Cardiac muscle cell (in vitro differentiated cells and primary cell): ENCODE measurements at regions not wholly inside any gene's neighbourhood (a gene's known extent, or its start where the extent isn't known, plus 50 kb on each side); places are given as distances from the start of the nearest gene placed in this dataset.

ENCODE experiments used
- DNase-seq, 2 donors: peaks; one replicate each; pipeline versions ENCODE4 v3.0.0 to v3.0.0-alpha.2; 2010 to 2017; ENCODE audit warnings: low read depth in 1 of 2, low spot score in 1 of 2
- H3K27ac ChIP-seq: fragments of 200-600 bp; sonication (generic); 2 replicates; pipeline ENCODE4 v1.5.1; 2016
- H3K27me3 ChIP-seq: fragments of 200-600 bp; sonication (generic); 2 replicates; pipeline ENCODE4 v1.6.0; 2016; ENCODE audit warnings: control low read depth
- H3K36me3 ChIP-seq: fragments of 200-600 bp; sonication (generic); 2 replicates; pipeline ENCODE4 v1.5.1; 2016; ENCODE audit warnings: control low read depth
- H3K4me1 ChIP-seq: fragments of 200-600 bp; sonication (generic); 2 replicates; pipeline ENCODE4 v1.8.1; 2017; ENCODE audit warnings: low read depth, mild to moderate bottlenecking, mixed run types
- H3K4me3 ChIP-seq: fragments of 200-600 bp; sonication (generic); 2 replicates; pipeline ENCODE4 v1.5.1; 2016; ENCODE audit warnings: mild to moderate bottlenecking
- H3K9me3 ChIP-seq: fragments of 200-600 bp; sonication (generic); 2 replicates; pipeline ENCODE4 v1.5.1; 2017; ENCODE audit warnings: low read depth, mild to moderate bottlenecking, control low read depth
- CTCF ChIP-seq: IDR thresholded peaks from 2 replicates; pipeline ENCODE4 v1.5.1; 2012; ENCODE audit warnings: low read depth, mild to moderate bottlenecking, low read length

- TF ChIP-seq CTCF, result no peak
- no peaks in the 10 kb centered on the region for H3K36me3 ChIP-seq
- no peak for DNase-seq
- peaks cover 4% of the 10 kb centered on the region for H3K27me3 ChIP-seq
- no peaks in the 10 kb centered on the region for H3K9me3 ChIP-seq
- H3K4me1 ChIP-seq, result no peaks in the 10 kb centered on the region
- H3K4me3 ChIP-seq, result no peak overlapping the region
- no peak overlapping the region for H3K27ac ChIP-seq
Observed at GRCh38 chr18:73901151-73901550, 246.5 kb downstream of the FBXO15 start.

DNA sequence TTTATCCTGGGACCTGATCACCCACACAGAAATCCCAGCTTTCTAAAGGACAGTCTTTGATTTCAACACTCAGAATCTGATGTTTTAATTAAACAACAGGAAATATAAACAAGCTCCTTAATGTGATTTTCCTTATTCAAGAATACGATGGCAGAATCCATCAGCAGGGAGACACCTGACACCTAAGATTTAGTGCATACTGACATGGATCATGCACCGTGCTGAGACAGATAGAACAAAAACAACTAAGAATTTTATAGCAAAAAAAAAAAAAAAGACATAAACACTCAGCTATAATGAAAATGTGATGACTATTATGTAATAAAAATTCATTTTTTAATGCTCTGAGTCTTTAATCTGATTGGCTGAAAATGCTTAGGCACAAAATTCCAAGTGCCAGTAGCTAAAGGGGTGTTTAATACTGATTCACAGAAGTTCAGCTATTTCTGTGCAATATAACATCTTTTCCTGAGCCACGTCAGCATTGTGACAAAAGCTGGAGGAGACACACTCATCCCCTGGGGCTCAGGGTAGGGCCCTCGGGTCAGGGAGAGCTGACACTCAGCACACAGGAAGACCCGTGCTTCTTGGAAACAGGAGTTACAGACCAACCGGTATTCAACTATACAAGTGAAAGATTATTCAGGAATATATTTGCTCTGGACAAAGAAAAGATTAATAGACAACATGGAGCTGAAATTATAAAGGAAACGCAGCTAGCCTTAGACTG, 247.4 kb downstream of the FBXO15 start:
- H3K36me3 ChIP-seq, result no peaks in the 10 kb centered on the region
- H3K27ac ChIP-seq, result no peak overlapping the region
- DNase-seq, result no peak
- no peak for TF ChIP-seq CTCF
- no peaks in the 10 kb centered on the region for H3K4me1 ChIP-seq
- H3K9me3 ChIP-seq, result no peaks in the 10 kb centered on the region
- H3K27me3 ChIP-seq, result peaks cover 4% of the 10 kb centered on the region
- no peak overlapping the region for H3K4me3 ChIP-seq

DNA sequence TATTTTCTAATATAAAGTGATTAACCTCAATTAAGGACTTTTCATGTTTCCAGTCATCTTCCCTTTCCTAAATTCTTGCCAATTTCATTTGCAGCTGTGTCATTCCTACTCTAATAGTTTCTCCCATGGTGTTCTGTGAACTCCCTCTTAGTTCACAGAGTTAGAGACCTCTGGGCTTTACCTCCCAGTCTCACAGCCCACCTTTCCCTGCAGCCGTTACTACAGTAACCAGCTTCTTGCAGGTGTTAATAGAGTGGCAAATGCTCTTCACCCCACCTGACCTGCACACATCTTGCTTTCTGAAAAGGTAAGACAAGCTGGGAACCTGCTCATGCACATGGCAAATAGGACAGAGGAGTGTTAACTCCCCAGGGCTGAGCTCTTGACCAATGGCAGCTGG, 250.1 kb downstream of the FBXO15 start:
- Histone ChIP-seq H3K36me3 (no peaks in the 10 kb centered on the region), H3K9me3 (no peaks in the 10 kb centered on the region), H3K4me3 (no peak overlapping the region), H3K27ac (no peak overlapping the region), H3K27me3 (peaks cover 4% of the 10 kb centered on the region), H3K4me1 (no peaks in the 10 kb centered on the region)
- no peak for TF ChIP-seq CTCF
- no peak for DNase-seq

DNA sequence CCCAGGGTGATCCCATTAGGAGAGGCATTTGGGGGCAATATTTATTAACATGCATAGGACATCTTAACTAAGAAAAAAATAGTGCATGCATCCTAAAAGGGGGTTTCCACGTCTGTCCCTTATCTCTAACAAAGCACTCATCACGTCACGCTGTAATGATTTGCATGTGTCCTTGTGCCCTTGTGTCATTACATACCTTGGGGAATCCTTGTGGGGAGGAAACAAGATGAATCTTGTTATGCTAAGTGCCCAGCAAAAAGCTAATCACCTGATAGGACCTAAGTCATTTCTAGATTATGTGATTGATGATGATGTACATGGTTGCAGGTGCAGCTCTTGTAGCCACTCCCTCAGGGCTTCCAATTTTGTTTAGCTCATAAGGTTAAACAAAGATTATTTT, 250.9 kb downstream of the FBXO15 start:
- Histone ChIP-seq H3K27me3 (peaks cover 4% of the 10 kb centered on the region), H3K36me3 (no peaks in the 10 kb centered on the region), H3K9me3 (no peaks in the 10 kb centered on the region), H3K4me1 (no peaks in the 10 kb centered on the region), H3K4me3 (no peak overlapping the region), H3K27ac (no peak overlapping the region)
- TF ChIP-seq CTCF, result no peak
- no peak for DNase-seq

GRCh38 chr18:73895701-73896100, 251.9 kb downstream of the FBXO15 start:
- Histone ChIP-seq H3K4me1 (no peaks in the 10 kb centered on the region), H3K9me3 (no peaks in the 10 kb centered on the region), H3K36me3 (no peaks in the 10 kb centered on the region), H3K27ac (no peak overlapping the region), H3K27me3 (peaks cover 4% of the 10 kb centered on the region), H3K4me3 (no peak overlapping the region)
- DNase-seq, result no peak
- TF ChIP-seq CTCF, result no peak
